Esophagus (tissue), 2 donors: ENCODE measurements at regions not wholly inside any gene's neighbourhood (a gene's known extent, or its start where the extent isn't known, plus 50 kb on each side); places are given as distances from the start of the nearest gene placed in this dataset.

Experiments used
- H3K27ac ChIP-seq, 2 donors: one replicate each; pipeline ENCODE4 v1.5.1; 2013; ENCODE audit warnings: low read depth in 2 of 2, mild to moderate bottlenecking in 2 of 2, inconsistent platforms in 1 of 2, low read length in 1 of 2, moderate library complexity in 1 of 2
- H3K27me3 ChIP-seq, 2 donors: one replicate each; pipeline ENCODE4 v1.6.1; 2013; ENCODE audit warnings: low read length in 2 of 2, control low read depth in 1 of 2, mild to moderate bottlenecking in 1 of 2; ENCODE audit not compliant: insufficient read depth in 2 of 2, control insufficient read depth in 1 of 2
- H3K36me3 ChIP-seq, 2 donors: one replicate each; pipeline ENCODE4 v1.6.1; 2013; ENCODE audit warnings: low read length in 1 of 2; ENCODE audit not compliant: control insufficient read depth in 2 of 2, insufficient read depth in 2 of 2
- H3K4me1 ChIP-seq, 2 donors: one replicate each; pipeline ENCODE4 v1.6.1; 2013; ENCODE audit warnings: low read length in 1 of 2; ENCODE audit not compliant: control insufficient read depth in 2 of 2, insufficient read depth in 2 of 2
- H3K4me3 ChIP-seq, 2 donors: one replicate each; pipeline ENCODE4 v1.5.1; 2013; ENCODE audit warnings: low read length in 2 of 2, mild to moderate bottlenecking in 2 of 2, low read depth in 1 of 2, moderate library complexity in 1 of 2
- H3K9me3 ChIP-seq, 2 donors: one replicate each; pipeline ENCODE4 v1.6.1; 2013; ENCODE audit warnings: mild to moderate bottlenecking in 2 of 2, low read depth in 1 of 2, low read length in 1 of 2, moderate library complexity in 1 of 2; ENCODE audit not compliant: control insufficient read depth in 2 of 2, insufficient read depth in 1 of 2
- WGBS, 2 donors: extraction: QIAGEN DNeasy Blood & Tissue Kit; methylation state at CpG; one replicate each; pipeline ENCODE4 v1.1.7; 2013; 5-methylcytosine and 5-hydroxymethylcytosine counted together
- donor health status: healthy with polysubstance abuse.
- donor health status: Bipolar disorder and iron deficiency.

- Histone ChIP-seq H3K27me3 (no peaks in the 10 kb centered on the region), H3K4me1 (no peaks in the 10 kb centered on the region), H3K4me3 (no peak overlapping the region), H3K9me3 (peaks cover 0 to under 1% of the 10 kb centered on the region in 2 donors), H3K36me3 (no peaks in the 10 kb centered on the region), H3K27ac (no peak overlapping the region)
- WGBS, 2 donors = 91 to 92% methylated on average over 2 of the region's 2 CpGs
Measured at GRCh38 chr2:88296247-88296646, 126.1 kb downstream of the THNSL2 start.

- Histone ChIP-seq H3K4me3 (no peak overlapping the region), H3K36me3 (no peaks in the 10 kb centered on the region), H3K4me1 (peaks cover 0 to 3% of the 10 kb centered on the region in 2 donors), H3K9me3 (no peaks in the 10 kb centered on the region), H3K27ac (no peak overlapping the region), H3K27me3 (peaks cover 0 to 6% of the 10 kb centered on the region in 2 donors)
- 37 to 40% methylated on average over 43 of the region's 43 CpGs for WGBS, 2 donors
Measured at GRCh38 chr2:88283886-88284592, 113.9 kb downstream of the THNSL2 start.

- Histone ChIP-seq H3K4me1 (peaks cover 0 to 3% of the 10 kb centered on the region in 2 donors), H3K4me3 (no peak overlapping the region), H3K27me3 (peaks cover 0 to 6% of the 10 kb centered on the region in 2 donors), H3K27ac (no peak overlapping the region), H3K9me3 (no peaks in the 10 kb centered on the region), H3K36me3 (no peaks in the 10 kb centered on the region)
- WGBS, 2 donors = 26 to 39% methylated on average over 6 of the region's 6 CpGs
Measured at GRCh38 chr2:88281302-88282217, 111.4 kb downstream of the THNSL2 start.

GRCh38 chr2:88269836-88270235, 99.7 kb downstream of the THNSL2 start:
- H3K4me1 ChIP-seq = peaks cover 0 to 4% of the 10 kb centered on the region in 2 donors
- no peaks in the 10 kb centered on the region for H3K9me3 ChIP-seq
- H3K27me3 ChIP-seq = no peaks in the 10 kb centered on the region
- 50 to 58% methylated on average over 5 of the region's 5 CpGs for WGBS, 2 donors
- H3K27ac ChIP-seq = no peak overlapping the region
- H3K4me3 ChIP-seq = no peak overlapping the region
- H3K36me3 ChIP-seq = no peaks in the 10 kb centered on the region

- no peaks in the 10 kb centered on the region for H3K36me3 ChIP-seq
- H3K9me3 ChIP-seq = no peaks in the 10 kb centered on the region
- H3K4me1 ChIP-seq = peaks cover 0 to 4% of the 10 kb centered on the region in 2 donors
- no peak overlapping the region for H3K27ac ChIP-seq
- no peak overlapping the region for H3K4me3 ChIP-seq
- 30 to 38% methylated on average over 8 of the region's 8 CpGs for WGBS, 2 donors
- H3K27me3 ChIP-seq = peaks cover 0 to 4% of the 10 kb centered on the region in 2 donors
Measured at GRCh38 chr2:88265352-88266303, 95.5 kb downstream of the THNSL2 start.

GRCh38 chr2:88263861-88264260, 93.7 kb downstream of the THNSL2 start:
- Histone ChIP-seq H3K36me3 (no peaks in the 10 kb centered on the region), H3K27ac (no peak overlapping the region), H3K4me1 (peaks cover 0 to 2% of the 10 kb centered on the region in 2 donors), H3K27me3 (peaks cover 0 to 4% of the 10 kb centered on the region in 2 donors), H3K9me3 (no peaks in the 10 kb centered on the region), H3K4me3 (no peak overlapping the region)
- 59 to 72% methylated on average over 5 of the region's 5 CpGs for WGBS, 2 donors

- Histone ChIP-seq H3K27me3 (peaks cover 4 to 5% of the 10 kb centered on the region in 2 donors), H3K36me3 (no peaks in the 10 kb centered on the region)
- 69 to 79% methylated on average over 4 of the region's 4 CpGs for WGBS, 2 donors
Measured at GRCh38 chr2:88261725-88262124, 91.6 kb downstream of the THNSL2 start.

GRCh38 chr2:88258208-88258607, 88.1 kb downstream of the THNSL2 start:
- H3K36me3 ChIP-seq = no peaks in the 10 kb centered on the region
- peaks cover 0 to 5% of the 10 kb centered on the region in 2 donors for H3K4me1 ChIP-seq
- H3K9me3 ChIP-seq = no peaks in the 10 kb centered on the region
- WGBS, 2 donors = 48 to 51% methylated on average over 2 of the region's 2 CpGs
- no peak overlapping the region for H3K27ac ChIP-seq
- H3K27me3 ChIP-seq = peaks cover 9% of the 10 kb centered on the region in 2 donors
- H3K4me3 ChIP-seq = no peak overlapping the region

More at GRCh38 chr2:88261725-88262124, 91.6 kb downstream of the THNSL2 start:
- Histone ChIP-seq H3K4me3 (no peak overlapping the region), H3K4me1 (peaks cover 0 to 5% of the 10 kb centered on the region in 2 donors), H3K27ac (no peak overlapping the region), H3K9me3 (no peaks in the 10 kb centered on the region)
